ENCODE measurements at regions not wholly inside any gene's neighbourhood (a gene's known extent, or its start where the extent isn't known, plus 50 kb on each side); places are given as distances from the start of the nearest gene placed in this dataset.
"Not testable (repeated sequence)": the region's sequence is repeated elsewhere in the genome, so short reads cannot be mapped to it uniquely, and the experiment has no call there.

DNA sequence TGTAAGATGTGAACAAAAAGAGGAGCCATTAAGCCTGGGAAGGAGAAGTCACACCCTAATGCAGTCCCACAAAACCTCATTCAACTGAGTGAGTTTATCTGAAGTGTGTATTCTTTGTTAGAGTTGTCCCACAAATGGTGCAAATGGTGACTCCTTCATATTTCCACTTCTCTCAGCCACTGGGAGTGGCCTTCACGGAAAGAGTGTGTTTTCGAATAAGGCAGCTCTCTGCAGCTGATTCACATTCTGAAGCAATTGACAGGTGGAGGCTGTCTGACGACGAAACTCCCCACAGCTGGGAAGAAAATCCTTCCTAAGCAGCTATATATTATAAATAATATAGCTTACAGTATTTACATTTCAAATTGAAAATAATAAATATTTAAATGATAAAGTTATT is 318.8 kb upstream of the TMEFF2 start:
- TF ChIP-seq, protein P1, sequence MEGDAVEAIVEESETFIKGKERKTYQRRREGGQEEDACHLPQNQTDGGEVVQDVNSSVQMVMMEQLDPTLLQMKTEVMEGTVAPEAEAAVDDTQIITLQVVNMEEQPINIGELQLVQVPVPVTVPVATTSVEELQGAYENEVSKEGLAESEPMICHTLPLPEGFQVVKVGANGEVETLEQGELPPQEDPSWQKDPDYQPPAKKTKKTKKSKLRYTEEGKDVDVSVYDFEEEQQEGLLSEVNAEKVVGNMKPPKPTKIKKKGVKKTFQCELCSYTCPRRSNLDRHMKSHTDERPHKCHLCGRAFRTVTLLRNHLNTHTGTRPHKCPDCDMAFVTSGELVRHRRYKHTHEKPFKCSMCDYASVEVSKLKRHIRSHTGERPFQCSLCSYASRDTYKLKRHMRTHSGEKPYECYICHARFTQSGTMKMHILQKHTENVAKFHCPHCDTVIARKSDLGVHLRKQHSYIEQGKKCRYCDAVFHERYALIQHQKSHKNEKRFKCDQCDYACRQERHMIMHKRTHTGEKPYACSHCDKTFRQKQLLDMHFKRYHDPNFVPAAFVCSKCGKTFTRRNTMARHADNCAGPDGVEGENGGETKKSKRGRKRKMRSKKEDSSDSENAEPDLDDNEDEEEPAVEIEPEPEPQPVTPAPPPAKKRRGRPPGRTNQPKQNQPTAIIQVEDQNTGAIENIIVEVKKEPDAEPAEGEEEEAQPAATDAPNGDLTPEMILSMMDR (IDR thresholded peaks at IDR 0.05), result no peak
- no peak for DNase-seq
- Mint-ChIP-seq H3K27ac (no peak overlapping the region), H3K9me3 (no peaks in the 10 kb centered on the region), H3K4me1 (no peaks in the 10 kb centered on the region), H3K27me3 (ENCODE audit: low read depth, poor library complexity) (no peaks in the 10 kb centered on the region), H3K36me3 (ENCODE audit: low read depth) (no peaks in the 10 kb centered on the region), H3K4me3 (no peak overlapping the region)

- H3K36me3 Mint-ChIP-seq (ENCODE audit: low read depth); DNase-seq; H3K27ac Mint-ChIP-seq; H3K4me1 Mint-ChIP-seq; H3K4me3 Mint-ChIP-seq; H3K27me3 Mint-ChIP-seq (ENCODE audit: low read depth, poor library complexity): not testable (repeated sequence)
- peaks cover 22% of the 10 kb centered on the region for H3K9me3 Mint-ChIP-seq
Measured at GRCh38 chr2:192507836-192508450, 313.2 kb upstream of the TMEFF2 start.

DNA sequence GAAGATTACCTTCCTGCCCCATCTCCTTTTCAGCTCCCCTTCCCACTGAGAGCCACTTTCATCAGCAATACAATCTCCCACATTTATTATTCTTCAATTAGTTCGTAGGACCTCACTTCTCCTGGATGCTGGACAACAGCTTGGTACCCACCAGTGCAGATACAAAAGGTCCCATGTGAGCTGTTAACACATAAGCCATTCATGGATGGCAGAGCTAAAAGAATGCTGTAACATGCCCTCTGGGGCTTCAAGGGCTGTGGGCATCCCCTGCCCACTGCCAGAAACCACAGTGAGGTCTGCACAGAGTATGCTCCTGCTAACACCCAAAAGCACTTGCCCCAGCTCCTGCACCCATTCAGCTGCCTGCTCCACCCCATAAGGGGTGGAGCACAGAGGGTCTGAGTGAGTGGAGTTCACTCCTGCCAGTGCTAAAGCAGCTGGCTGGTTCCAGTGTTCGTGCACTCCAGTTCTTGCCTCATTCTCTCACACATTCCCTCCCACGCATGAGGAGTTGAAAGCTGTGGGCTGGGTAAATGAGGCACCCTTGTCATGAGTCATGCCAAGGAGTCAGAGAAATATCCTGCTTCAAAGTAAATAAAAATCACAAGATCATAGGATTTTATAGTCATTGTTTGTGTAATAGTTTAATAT is 305.9 kb upstream of the TMEFF2 start:
- Mint-ChIP-seq H3K27ac (peak overlapping the region; percentile 66), H3K9me3 (no peaks in the 10 kb centered on the region), H3K36me3 (ENCODE audit: low read depth) (no peaks in the 10 kb centered on the region), H3K4me3 (no peak overlapping the region), H3K4me1 (no peaks in the 10 kb centered on the region), H3K27me3 (ENCODE audit: low read depth, poor library complexity) (no peaks in the 10 kb centered on the region)
- no peak for DNase-seq
- TF ChIP-seq, protein P1 (IDR thresholded peaks at IDR 0.05), result no peak

- H3K9me3 Mint-ChIP-seq, result no peaks in the 10 kb centered on the region
- no peak for DNase-seq
- no peaks in the 10 kb centered on the region for H3K4me1 Mint-ChIP-seq
- H3K27ac Mint-ChIP-seq, result no peak overlapping the region
- no peaks in the 10 kb centered on the region for H3K27me3 Mint-ChIP-seq (ENCODE audit: low read depth, poor library complexity)
- H3K4me3 Mint-ChIP-seq, result no peak overlapping the region
- H3K36me3 Mint-ChIP-seq (ENCODE audit: low read depth), result no peaks in the 10 kb centered on the region
- TF ChIP-seq, protein P1 (IDR thresholded peaks at IDR 0.05), result no peak
Measured at GRCh38 chr2:192499476-192499875, 304.7 kb upstream of the TMEFF2 start.

DNA sequence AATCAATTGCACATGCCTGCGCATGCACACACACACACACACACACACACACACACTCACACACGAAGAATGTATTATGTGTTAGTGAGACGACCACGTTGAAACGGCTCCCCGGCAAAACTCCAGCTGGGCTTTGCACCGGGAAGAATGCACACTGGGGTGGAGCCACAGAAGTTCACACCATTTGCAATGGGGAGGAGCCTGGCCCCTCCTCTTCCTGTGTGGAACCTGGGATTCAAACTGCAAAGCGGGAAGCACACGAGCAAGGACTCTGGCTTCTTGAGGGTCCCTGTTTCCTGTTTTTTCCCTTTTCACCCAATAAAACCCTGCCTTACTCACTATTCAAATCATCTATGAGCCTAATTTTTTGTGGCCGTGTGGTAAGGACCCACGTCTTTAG is 304.0 kb upstream of the TMEFF2 start:
- no peak overlapping the region for H3K4me3 Mint-ChIP-seq
- no peaks in the 10 kb centered on the region for H3K4me1 Mint-ChIP-seq
- peak; percentile 2 for DNase-seq
- no peaks in the 10 kb centered on the region for H3K27me3 Mint-ChIP-seq (ENCODE audit: low read depth, poor library complexity)
- TF ChIP-seq, protein P1 (IDR thresholded peaks at IDR 0.05), result no peak
- no peaks in the 10 kb centered on the region for H3K9me3 Mint-ChIP-seq
- H3K36me3 Mint-ChIP-seq (ENCODE audit: low read depth), result no peaks in the 10 kb centered on the region
- H3K27ac Mint-ChIP-seq, result no peak overlapping the region

DNA sequence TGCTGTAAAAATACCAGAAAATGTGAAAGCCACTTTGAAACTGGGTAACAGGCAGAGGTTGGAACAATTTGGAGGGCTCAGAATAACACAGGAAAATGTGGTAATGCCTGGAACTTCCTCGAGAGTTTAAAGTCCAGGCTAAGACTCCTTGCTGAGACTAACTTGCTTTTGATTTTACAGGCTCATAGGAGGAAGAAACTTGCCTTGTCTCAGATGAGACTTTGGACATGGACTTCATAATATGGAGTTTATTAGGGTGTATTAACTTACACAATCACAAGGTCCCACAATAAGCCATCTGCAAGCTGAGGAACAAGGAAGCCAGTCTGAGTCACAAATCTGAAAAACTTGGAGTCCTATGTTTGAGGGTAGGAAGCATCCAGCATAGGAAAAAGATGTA is 293.4 kb upstream of the TMEFF2 start:
- not testable (repeated sequence) for H3K36me3 Mint-ChIP-seq (ENCODE audit: low read depth); H3K4me1 Mint-ChIP-seq; H3K4me3 Mint-ChIP-seq; DNase-seq; H3K27me3 Mint-ChIP-seq (ENCODE audit: low read depth, poor library complexity); H3K9me3 Mint-ChIP-seq; H3K27ac Mint-ChIP-seq

DNA sequence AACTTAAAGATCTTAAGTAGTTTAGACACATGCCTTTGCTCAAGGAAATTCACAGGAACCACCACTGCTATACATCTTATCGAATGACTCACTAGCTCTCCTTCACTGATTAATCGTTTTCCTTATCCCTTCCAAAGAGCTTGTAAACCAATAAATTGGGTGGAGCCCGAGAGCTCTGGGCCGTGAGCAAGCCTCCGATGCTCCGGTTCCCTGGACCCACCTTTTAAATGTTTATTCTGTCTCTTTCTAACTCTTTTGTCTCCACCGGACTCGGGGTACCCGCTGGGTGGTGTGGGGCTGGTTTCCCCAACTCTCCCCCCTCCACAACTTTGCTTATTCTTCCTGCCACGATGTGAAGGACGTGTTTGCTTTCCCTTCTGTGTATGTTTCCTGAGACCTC is 292.9 kb upstream of the TMEFF2 start:
- no peak overlapping the region for H3K4me3 Mint-ChIP-seq

More for the DNA sequence above, 292.9 kb upstream of the TMEFF2 start:
- no peak for DNase-seq
- peaks cover 8% of the 10 kb centered on the region for H3K27me3 Mint-ChIP-seq (ENCODE audit: low read depth, poor library complexity)
- TF ChIP-seq, protein P1 (IDR thresholded peaks at IDR 0.05), result no peak
- H3K27ac Mint-ChIP-seq, result no peak overlapping the region
- no peaks in the 10 kb centered on the region for H3K9me3 Mint-ChIP-seq
- H3K4me1 Mint-ChIP-seq, result no peaks in the 10 kb centered on the region
- no peaks in the 10 kb centered on the region for H3K36me3 Mint-ChIP-seq (ENCODE audit: low read depth)
